SW480 (cell line): ENCODE measurements at regions not wholly inside any gene's neighbourhood (a gene's known extent, or its start where the extent isn't known, plus 50 kb on each side); places are given as distances from the start of the nearest gene placed in this dataset.
"Not testable (repeated sequence)": the region's sequence is repeated elsewhere in the genome, so short reads cannot be mapped to it uniquely, and the experiment has no call there.

Source experiments
- DNase-seq: peaks from one replicate; pipeline ENCODE4 v3.0.0-alpha.2; 2016; ENCODE audit warnings: low spot score

- DNase-seq, result no peak
These were observed 121.8 kb upstream of the NTF3 start for GRCh38 chr12:5310151-5310550.

- DNase-seq, result peak; percentile 14
These were observed 114.4 kb upstream of the NTF3 start for GRCh38 chr12:5317556-5317955.

GRCh38 chr12:5318874-5319273 is 113.0 kb upstream of the NTF3 start:
- peak; percentile 93 for DNase-seq

GRCh38 chr12:5328669-5329517 is 103.0 kb upstream of the NTF3 start:
- no peak for DNase-seq

GRCh38 chr12:5332551-5332950 is 99.4 kb upstream of the NTF3 start:
- no peak for DNase-seq

GRCh38 chr12:5333096-5333495 is 98.8 kb upstream of the NTF3 start:
- no peak for DNase-seq

- peak; percentile 48 for DNase-seq
These were observed 96.8 kb upstream of the NTF3 start for GRCh38 chr12:5335069-5335468.

- not testable (repeated sequence) for DNase-seq
These were observed 90.8 kb upstream of the NTF3 start for GRCh38 chr12:5341086-5341485.

GRCh38 chr12:5343711-5344110 is 88.2 kb upstream of the NTF3 start:
- DNase-seq, result peak; percentile 96

- DNase-seq, result peak; percentile 30
These were observed 87.8 kb upstream of the NTF3 start for GRCh38 chr12:5344131-5344530.

- DNase-seq, result peak; percentile 58
These were observed 86.4 kb upstream of the NTF3 start for GRCh38 chr12:5345534-5345933.

- DNase-seq, result peak; percentile 17
These were observed 83.9 kb upstream of the NTF3 start for GRCh38 chr12:5348057-5348456.

GRCh38 chr12:5348491-5348890 is 83.4 kb upstream of the NTF3 start:
- peak; percentile 73 for DNase-seq

- DNase-seq, result peak; percentile 25
These were observed 67.7 kb upstream of the NTF3 start for GRCh38 chr12:5364036-5364770.

- no peak for DNase-seq
These were observed 62.6 kb upstream of the NTF3 start for GRCh38 chr12:5369298-5369697.

- no peak for DNase-seq
These were observed 60.3 kb upstream of the NTF3 start for GRCh38 chr12:5371631-5372030.

- no peak for DNase-seq
These were observed 57.2 kb upstream of the NTF3 start for GRCh38 chr12:5374713-5375112.

- DNase-seq, result no peak
These were observed 56.2 kb upstream of the NTF3 start for GRCh38 chr12:5375547-5376295.

- peak; percentile 66 for DNase-seq
These were observed 55.2 kb upstream of the NTF3 start for GRCh38 chr12:5376591-5377207.

- peak; percentile 96 for DNase-seq
These were observed 53.8 kb upstream of the NTF3 start for GRCh38 chr12:5377997-5378592.

- DNase-seq, result peak; percentile 89
These were observed 52.0 kb upstream of the NTF3 start for GRCh38 chr12:5379749-5380496.
